ENCODE measurements at regions not wholly inside any gene's neighbourhood (a gene's known extent, or its start where the extent isn't known, plus 50 kb on each side); places are given as distances from the start of the nearest gene placed in this dataset.

GRCh38 chr6:14921170-14921569, 324.7 kb upstream of the JARID2 start:
- DNase-seq = no peak

- DNase-seq = no peak
Observed at GRCh38 chr6:14921878-14922671, 323.8 kb upstream of the JARID2 start.

- no peak for DNase-seq
Observed at GRCh38 chr6:14922706-14923460, 323.0 kb upstream of the JARID2 start.

GRCh38 chr6:14924126-14925024, 321.5 kb upstream of the JARID2 start:
- no peak for DNase-seq

GRCh38 chr6:14925025-14925698, 320.7 kb upstream of the JARID2 start:
- DNase-seq = no peak

- no peak for DNase-seq
Observed at GRCh38 chr6:14925699-14926026, 320.2 kb upstream of the JARID2 start.

GRCh38 chr6:14927398-14927797, 318.5 kb upstream of the JARID2 start:
- no peak for DNase-seq

- DNase-seq = no peak
Observed at GRCh38 chr6:14929291-14929690, 316.6 kb upstream of the JARID2 start.

- no peak for DNase-seq
Observed at GRCh38 chr6:14930366-14930989, 315.4 kb upstream of the JARID2 start.

GRCh38 chr6:14932485-14933182, 313.2 kb upstream of the JARID2 start:
- no peak for DNase-seq

- no peak for DNase-seq
Observed at GRCh38 chr6:14933183-14933544, 312.7 kb upstream of the JARID2 start.

- DNase-seq = no peak
Observed at GRCh38 chr6:14934013-14934412, 311.9 kb upstream of the JARID2 start.

- DNase-seq = no peak
Observed at GRCh38 chr6:14934844-14935243, 311.0 kb upstream of the JARID2 start.

- DNase-seq = no peak
Observed at GRCh38 chr6:14936861-14937260, 309.0 kb upstream of the JARID2 start.

- no peak for DNase-seq
Observed at GRCh38 chr6:14943116-14943515, 302.8 kb upstream of the JARID2 start.

- no peak for DNase-seq
Observed at GRCh38 chr6:14944593-14944992, 301.3 kb upstream of the JARID2 start.

- DNase-seq = no peak
Observed at GRCh38 chr6:14945461-14946185, 300.2 kb upstream of the JARID2 start.

- no peak for DNase-seq
Observed at GRCh38 chr6:14946753-14947152, 299.1 kb upstream of the JARID2 start.

- DNase-seq = no peak
Observed at GRCh38 chr6:14948586-14949245, 297.2 kb upstream of the JARID2 start.
